ENCODE measurements at regions not wholly inside any gene's neighbourhood (a gene's known extent, or its start where the extent isn't known, plus 50 kb on each side); places are given as distances from the start of the nearest gene placed in this dataset.

GRCh38 chr21:20341431-20341830 lies 656.8 kb upstream of the NCAM2 start:
- no peaks in the 10 kb centered on the region for H3K9me3 Mint-ChIP-seq

DNA sequence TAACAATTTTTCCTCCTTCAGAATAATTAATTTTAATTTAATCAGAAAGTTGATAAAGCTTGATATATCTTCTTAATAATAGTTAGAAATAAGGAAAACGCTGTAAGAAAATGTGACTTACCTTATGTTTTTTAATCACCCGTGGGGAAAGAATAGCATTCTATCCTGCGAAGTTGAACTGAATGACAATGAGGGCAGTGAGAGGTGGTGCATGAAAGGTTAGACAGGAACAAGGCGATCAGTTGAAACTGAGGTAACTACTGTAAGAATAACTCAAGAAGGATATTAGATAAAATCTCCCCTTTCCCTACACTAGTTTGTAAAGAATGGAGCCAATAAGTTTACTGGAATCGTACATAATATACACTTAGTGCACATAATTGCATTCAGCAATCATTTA lies 655.0 kb upstream of the NCAM2 start:
- Histone ChIP-seq H3K27me3 (ENCODE audit: control insufficient read depth, insufficient read depth, low read length, poor library complexity, severe bottlenecking) (no peaks in the 10 kb centered on the region), H3K4me1 (ENCODE audit: control insufficient read depth, insufficient read depth, low read length) (no peaks in the 10 kb centered on the region), H3K9ac (ENCODE audit: extremely low read depth, low read length, poor library complexity, severe bottlenecking) (no peak overlapping the region), H3K9me3 (ENCODE audit: control insufficient read depth, low read length) (no peaks in the 10 kb centered on the region), H3K36me3 (ENCODE audit: control insufficient read depth, insufficient read depth, low read length) (no peaks in the 10 kb centered on the region), H3K27ac (ENCODE audit: low read depth, low read length) (no peak overlapping the region), H3K4me3 (ENCODE audit: low read length) (no peak overlapping the region)
- DNase-seq, result no peak
- TF ChIP-seq CTCF (conservative IDR thresholded peaks at IDR 0.05), result no peak
- WGBS, 2 experiments (ENCODE audit: insufficient coverage in 1 of 2, insufficient read length in 1 of 2), result 91 to 94% methylated on average over 2 to 5 of the region's 5 CpGs
- H3K27me3 Mint-ChIP-seq (ENCODE audit: insufficient read depth), result no peaks in the 10 kb centered on the region
- H3K4me1 Mint-ChIP-seq, result peaks cover 6% of the 10 kb centered on the region
- H3K36me3 Mint-ChIP-seq (ENCODE audit: low read depth), result no peaks in the 10 kb centered on the region
- H3K4me3 Mint-ChIP-seq, result no peak overlapping the region
- no peaks in the 10 kb centered on the region for H3K9me3 Mint-ChIP-seq
- no peak overlapping the region for H3K27ac Mint-ChIP-seq

More at GRCh38 chr21:20341431-20341830, 656.8 kb upstream of the NCAM2 start:
- no peak overlapping the region for H3K4me3 ChIP-seq (ENCODE audit: low read length)
- no peaks in the 10 kb centered on the region for H3K27me3 Mint-ChIP-seq (ENCODE audit: insufficient read depth)
- H3K27ac ChIP-seq (ENCODE audit: low read depth, low read length), result no peak overlapping the region
- no peaks in the 10 kb centered on the region for H3K4me1 ChIP-seq (ENCODE audit: control insufficient read depth, insufficient read depth, low read length)
- TF ChIP-seq CTCF (conservative IDR thresholded peaks at IDR 0.05), result no peak
- peaks cover 6% of the 10 kb centered on the region for H3K4me1 Mint-ChIP-seq
- no peaks in the 10 kb centered on the region for H3K36me3 Mint-ChIP-seq (ENCODE audit: low read depth)
- 90 to 95% methylated on average over 1 to 4 of the region's 4 CpGs for WGBS, 2 experiments (ENCODE audit: insufficient coverage in 1 of 2, insufficient read length in 1 of 2)
- DNase-seq, result no peak
- no peaks in the 10 kb centered on the region for H3K27me3 ChIP-seq (ENCODE audit: control insufficient read depth, insufficient read depth, low read length, poor library complexity, severe bottlenecking)
- H3K9ac ChIP-seq (ENCODE audit: extremely low read depth, low read length, poor library complexity, severe bottlenecking), result no peak overlapping the region
- no peaks in the 10 kb centered on the region for H3K36me3 ChIP-seq (ENCODE audit: control insufficient read depth, insufficient read depth, low read length)
- H3K9me3 ChIP-seq (ENCODE audit: control insufficient read depth, low read length), result no peaks in the 10 kb centered on the region
- no peak overlapping the region for H3K4me3 Mint-ChIP-seq
- H3K27ac Mint-ChIP-seq, result no peak overlapping the region

DNA sequence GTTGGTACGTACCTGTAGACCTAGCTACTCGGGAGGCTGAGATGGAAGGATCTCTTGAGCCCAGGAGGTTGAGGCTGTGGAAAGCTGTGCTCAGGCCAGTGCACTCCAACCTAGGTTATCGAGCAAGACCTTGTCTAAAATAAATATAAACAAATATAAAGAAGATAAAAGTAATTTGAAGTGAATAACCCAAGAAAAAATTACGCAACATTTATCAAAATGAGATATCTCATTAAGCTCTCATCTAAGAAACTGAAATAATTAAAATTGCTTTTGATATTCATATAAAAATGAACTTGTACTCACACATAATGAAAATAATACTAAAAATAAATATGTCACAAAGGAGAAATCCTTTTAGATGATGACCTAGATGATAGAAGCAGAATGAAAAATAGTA lies 647.1 kb upstream of the NCAM2 start:
- Mint-ChIP-seq H3K27me3 (ENCODE audit: insufficient read depth) (no peaks in the 10 kb centered on the region), H3K9me3 (no peaks in the 10 kb centered on the region), H3K4me1 (peaks cover 6% of the 10 kb centered on the region), H3K36me3 (ENCODE audit: low read depth) (no peaks in the 10 kb centered on the region), H3K4me3 (no peak overlapping the region), H3K27ac (no peak overlapping the region)
- H3K4me3 ChIP-seq (ENCODE audit: low read length), result no peak overlapping the region
- TF ChIP-seq CTCF (conservative IDR thresholded peaks at IDR 0.05), result no peak
- 88% methylated on average over 2 of the region's 4 CpGs; no CpG with 5 or more reads in 1 of the 2 experiments for WGBS, 2 experiments (ENCODE audit: insufficient coverage in 1 of 2, insufficient read length in 1 of 2)
- no peak overlapping the region for H3K9ac ChIP-seq (ENCODE audit: extremely low read depth, low read length, poor library complexity, severe bottlenecking)
- no peaks in the 10 kb centered on the region for H3K27me3 ChIP-seq (ENCODE audit: control insufficient read depth, insufficient read depth, low read length, poor library complexity, severe bottlenecking)
- DNase-seq, result no peak
- H3K9me3 ChIP-seq (ENCODE audit: control insufficient read depth, low read length), result no peaks in the 10 kb centered on the region
- no peaks in the 10 kb centered on the region for H3K4me1 ChIP-seq (ENCODE audit: control insufficient read depth, insufficient read depth, low read length)
- no peak overlapping the region for H3K27ac ChIP-seq (ENCODE audit: low read depth, low read length)
- no peaks in the 10 kb centered on the region for H3K36me3 ChIP-seq (ENCODE audit: control insufficient read depth, insufficient read depth, low read length)

All from endodermal cell (in vitro differentiated cells).